HG02885 (cell line): ENCODE measurements at regions not wholly inside any gene's neighbourhood (a gene's known extent, or its start where the extent isn't known, plus 50 kb on each side); places are given as distances from the start of the nearest gene placed in this dataset.
A peak's percentile ranks its signal among the peaks of the same experiment; 100 is the strongest.
"Not testable (repeated sequence)": the region's sequence is repeated elsewhere in the genome, so short reads cannot be mapped to it uniquely, and the experiment has no call there.

Source experiments
- ATAC-seq: cut with Tn5 transposase; IDR thresholded peaks from one replicate; pipeline ENCODE4 v1.9.1; 2021; ENCODE audit warnings: mild to moderate bottlenecking; ENCODE audit not compliant: unreplicated experiment, poor library complexity

- ATAC-seq, result not testable (repeated sequence)
Observed at GRCh38 chr7:101679653-101680173, 50.6 kb upstream of the MYL10 start.

GRCh38 chr7:101680406-101681145, 51.5 kb upstream of the MYL10 start:
- no peak for ATAC-seq

GRCh38 chr7:101681170-101682007, 52.3 kb upstream of the MYL10 start:
- ATAC-seq, result no peak

- ATAC-seq, result no peak
Observed at GRCh38 chr7:101684983-101685330, 55.9 kb upstream of the MYL10 start.

- no peak for ATAC-seq
Observed at GRCh38 chr7:101686030-101686429, 56.9 kb upstream of the MYL10 start.

GRCh38 chr7:101687081-101687480, 58.0 kb upstream of the MYL10 start:
- ATAC-seq, result no peak

GRCh38 chr7:101687791-101688182, 58.7 kb upstream of the MYL10 start:
- ATAC-seq, result no peak

GRCh38 chr7:101688183-101688831, 59.2 kb upstream of the MYL10 start:
- peak; percentile 68 for ATAC-seq

GRCh38 chr7:101688995-101689907, 60.2 kb upstream of the MYL10 start:
- ATAC-seq, result no peak

- ATAC-seq, result no peak
Observed at GRCh38 chr7:101690061-101690460, 61.0 kb upstream of the MYL10 start.

GRCh38 chr7:101691822-101692384, 62.8 kb upstream of the MYL10 start:
- ATAC-seq, result no peak

- ATAC-seq, result no peak
Observed at GRCh38 chr7:101693498-101694091, 64.5 kb upstream of the MYL10 start.

- no peak for ATAC-seq
Observed at GRCh38 chr7:101698964-101699363, 69.9 kb upstream of the MYL10 start.

- ATAC-seq, result no peak
Observed at GRCh38 chr7:101699399-101699798, 70.3 kb upstream of the MYL10 start.

GRCh38 chr7:101699881-101700823, 71.1 kb upstream of the MYL10 start:
- no peak for ATAC-seq

GRCh38 chr7:101701153-101701794, 72.2 kb upstream of the MYL10 start:
- no peak for ATAC-seq

- ATAC-seq, result no peak
Observed at GRCh38 chr7:101702362-101702850, 73.3 kb upstream of the MYL10 start.

GRCh38 chr7:101705331-101705730, 76.2 kb upstream of the MYL10 start:
- ATAC-seq, result no peak
